ENCODE measurements at regions not wholly inside any gene's neighbourhood (a gene's known extent, or its start where the extent isn't known, plus 50 kb on each side); places are given as distances from the start of the nearest gene placed in this dataset.
"Not testable (repeated sequence)": the region's sequence is repeated elsewhere in the genome, so short reads cannot be mapped to it uniquely, and the experiment has no call there.

DNA sequence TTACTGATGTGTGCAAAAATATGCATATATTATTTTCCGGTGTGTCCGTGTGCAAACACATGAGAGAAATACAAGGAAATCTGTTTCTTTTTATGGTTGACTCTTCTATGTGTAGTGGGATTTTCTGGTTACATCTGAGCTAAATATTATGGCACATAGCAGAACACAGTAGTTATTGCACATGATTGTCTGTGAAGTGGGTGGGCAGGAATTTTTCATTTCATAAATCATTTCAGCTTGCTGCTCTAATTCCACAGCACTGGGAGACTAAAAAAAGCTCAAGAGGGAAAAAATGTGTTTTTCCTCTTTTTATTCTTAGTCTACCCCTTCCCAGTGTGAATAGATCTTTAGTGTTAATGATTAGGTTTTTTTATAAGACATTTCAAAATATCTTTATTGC, 197.9 kb downstream of the MBL2 start:
- 43 to 51% methylated on average over 2 of the region's 2 CpGs for whole genome bisulfite sequencing, 2 donors
- Histone ChIP-seq H3K4me1 (no peaks in the 10 kb centered on the region), H3K4me3 (no peak overlapping the region), H3K27ac (no peak overlapping the region), H3K27me3 (peaks cover 0 to 2% of the 10 kb centered on the region in 2 donors), H3K9me3 (no peaks in the 10 kb centered on the region), H3K36me3 (no peaks in the 10 kb centered on the region)
- TF ChIP-seq CTCF (IDR thresholded peaks at IDR 0.05) (no peak), POLR2A (IDR thresholded peaks at IDR 0.05) (no peak), EP300 (IDR thresholded peaks at IDR 0.05) (no peak)
- DNase-seq (ENCODE audit: low spot score in 2 of 2): no peak

- no peak overlapping the region for H3K27ac ChIP-seq
These were observed 195.5 kb downstream of the MBL2 start for GRCh38 chr10:52577047-52577446.

GRCh38 chr10:52578871-52579405, 193.6 kb downstream of the MBL2 start:
- Histone ChIP-seq H3K9me3 (peaks cover 0 to 5% (median 0%) of the 10 kb centered on the region in 4 donors), H3K27ac (no peak overlapping the region), H3K4me3 (no peak overlapping the region), H3K4me1 (no peaks in the 10 kb centered on the region), H3K36me3 (no peaks in the 10 kb centered on the region), H3K27me3 (peaks cover 0 to 2% of the 10 kb centered on the region in 2 donors)
- TF ChIP-seq POLR2A (IDR thresholded peaks at IDR 0.05) (no peak), CTCF (IDR thresholded peaks at IDR 0.05) (no peak), EP300 (IDR thresholded peaks at IDR 0.05) (no peak)
- 28 to 38% methylated on average over 5 of the region's 5 CpGs for WGBS, 2 donors
- no peak for DNase-seq (ENCODE audit: low spot score in 2 of 2)

More at GRCh38 chr10:52577047-52577446, 195.5 kb downstream of the MBL2 start:
- Histone ChIP-seq H3K9me3 (peaks cover 0 to 5% (median 0%) of the 10 kb centered on the region in 4 donors), H3K4me1 (no peaks in the 10 kb centered on the region), H3K36me3 (no peaks in the 10 kb centered on the region), H3K4me3 (no peak overlapping the region), H3K27me3 (peaks cover 0 to 2% of the 10 kb centered on the region in 2 donors)
- TF ChIP-seq CTCF (IDR thresholded peaks at IDR 0.05): no peak
- TF ChIP-seq POLR2A (IDR thresholded peaks at IDR 0.05): no peak
- TF ChIP-seq EP300 (IDR thresholded peaks at IDR 0.05): no peak
- 77 to 84% methylated on average over 2 of the region's 2 CpGs for WGBS, 2 donors
- no peak for DNase-seq (ENCODE audit: low spot score in 2 of 2)

- DNase-seq (ENCODE audit: low spot score in 2 of 2); H3K27me3 ChIP-seq; H3K27ac ChIP-seq; H3K4me3 ChIP-seq; H3K36me3 ChIP-seq; H3K4me1 ChIP-seq: not testable (repeated sequence)
- H3K9me3 ChIP-seq: peaks cover 0 to 18% (median under 1%) of the 10 kb centered on the region in 4 donors
- 91 to 93% methylated on average over 2 of the region's 2 CpGs for WGBS, 2 donors
These were observed 190.9 kb downstream of the MBL2 start for GRCh38 chr10:52581636-52582035.

- no peak for DNase-seq (ENCODE audit: low spot score in 2 of 2)
- Histone ChIP-seq H3K27ac (no peak overlapping the region), H3K27me3 (no peaks in the 10 kb centered on the region), H3K4me1 (no peaks in the 10 kb centered on the region), H3K9me3 (peaks cover 0 to 29% (median 2%) of the 10 kb centered on the region in 4 donors), H3K4me3 (no peak overlapping the region), H3K36me3 (no peaks in the 10 kb centered on the region)
- TF ChIP-seq CTCF (IDR thresholded peaks at IDR 0.05): no peak
- no peak for TF ChIP-seq POLR2A (IDR thresholded peaks at IDR 0.05)
- no peak for TF ChIP-seq EP300 (IDR thresholded peaks at IDR 0.05)
These were observed 189.2 kb downstream of the MBL2 start for GRCh38 chr10:52583336-52583735.

DNA sequence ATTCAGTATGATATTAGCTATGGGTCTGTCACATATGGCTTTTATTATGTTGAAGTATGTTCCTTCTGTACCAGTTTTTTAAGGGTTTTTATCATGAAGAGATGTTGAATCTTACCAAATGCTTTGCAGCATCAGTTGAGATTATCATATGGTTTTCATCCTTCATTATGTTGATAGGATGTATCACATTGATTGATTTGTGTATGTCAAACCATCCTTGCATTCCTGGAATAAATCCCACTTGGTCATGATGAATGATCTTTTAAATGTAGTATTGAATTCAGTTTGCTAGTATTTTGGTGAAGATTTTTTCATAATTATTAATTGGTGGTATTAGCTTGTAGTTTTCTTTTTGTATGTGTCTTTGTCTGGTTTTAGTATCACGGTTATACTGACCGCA, 185.9 kb downstream of the MBL2 start:
- TF ChIP-seq POLR2A (IDR thresholded peaks at IDR 0.05) (no peak), EP300 (IDR thresholded peaks at IDR 0.05) (no peak)
- peaks cover 0 to 23% (median 2%) of the 10 kb centered on the region in 4 donors for H3K9me3 ChIP-seq
- 45 to 46% methylated on average over 2 of the region's 2 CpGs for WGBS, 2 donors
- no peak overlapping the region for H3K27ac ChIP-seq
- no peaks in the 10 kb centered on the region for H3K4me1 ChIP-seq
- H3K4me3 ChIP-seq: no peak overlapping the region
- H3K36me3 ChIP-seq: no peaks in the 10 kb centered on the region
- H3K27me3 ChIP-seq: no peaks in the 10 kb centered on the region
- no peak for DNase-seq (ENCODE audit: low spot score in 2 of 2)
